ENCODE measurements at regions not wholly inside any gene's neighbourhood (a gene's known extent, or its start where the extent isn't known, plus 50 kb on each side); places are given as distances from the start of the nearest gene placed in this dataset.

- TF ChIP-seq JUN (IDR thresholded peaks at IDR 0.05; ENCODE audit: borderline replicate concordance, insufficient read depth, insufficient read length, low read depth), result no peak
- TF ChIP-seq POLR2A (IDR thresholded peaks at IDR 0.05; ENCODE audit: low read depth, low read length), result no peak
- TF ChIP-seq EZH2 (IDR thresholded peaks at IDR 0.05; ENCODE audit: borderline replicate concordance, low read depth, low read length, severe bottlenecking), result no peak
- intact Hi-C loops (cut with micrococcal nuclease) (no loop called here), dilution Hi-C loops (cut with MboI; ENCODE audit: extremely low pct_ligation_motif_present, low sequenced_read_pairs) (no loop called here)
- Histone ChIP-seq H3K4me1 (ENCODE audit: control insufficient read depth, extremely low read depth, insufficient read depth, low read length) (no peaks in the 10 kb centered on the region), H4K20me1 (replicated peaks; ENCODE audit: control insufficient read depth, extremely low read depth, insufficient read depth, low read length) (no peaks in the 10 kb centered on the region), H3K9me1 (replicated peaks; ENCODE audit: control insufficient read depth, extremely low read depth, insufficient read depth, low read length) (no peaks in the 10 kb centered on the region), H2AFZ (ENCODE audit: low read depth, low read length) (no peak overlapping the region), H3K27me3 (ENCODE audit: control insufficient read depth in 2 of 2, insufficient read depth in 2 of 2, low read length in 2 of 2) (no peaks in the 10 kb centered on the region), H3K79me2 (ENCODE audit: control insufficient read depth, insufficient read depth, low read length) (no peaks in the 10 kb centered on the region), H3K9me3 (replicated peaks; ENCODE audit: control insufficient read depth, insufficient read depth, low read length) (peaks cover 2% of the 10 kb centered on the region), H3K27ac (ENCODE audit: insufficient read depth, low read depth, low read length) (no peak overlapping the region), H3K36me3 (ENCODE audit: control insufficient read depth in 2 of 2, extremely low read depth in 1 of 2, insufficient read depth in 2 of 2, low read length in 2 of 2) (no peaks in the 10 kb centered on the region), H3K4me2 (ENCODE audit: insufficient read depth, low read length) (no peak overlapping the region), H3K9ac (replicated peaks; ENCODE audit: extremely low read depth, insufficient read depth, low read length) (no peak overlapping the region), H3K4me3 (replicated peaks in 1 of 3; ENCODE audit: insufficient read depth in 1 of 3, low read depth in 1 of 3, low read length in 3 of 3) (no peak overlapping the region)
- POLR2A ChIA-PET, result no interaction called here
- FAIRE-seq (no peak), DNase-seq (ENCODE audit: low read depth, low spot score) (no peak)
- CTCF ChIA-PET, result no interaction called here
- BruUV-seq (replicated peaks), result no TSS peak
These were observed 165.2 kb upstream of the MSX2 start for GRCh38 chr5:174559141-174559540.

DNA sequence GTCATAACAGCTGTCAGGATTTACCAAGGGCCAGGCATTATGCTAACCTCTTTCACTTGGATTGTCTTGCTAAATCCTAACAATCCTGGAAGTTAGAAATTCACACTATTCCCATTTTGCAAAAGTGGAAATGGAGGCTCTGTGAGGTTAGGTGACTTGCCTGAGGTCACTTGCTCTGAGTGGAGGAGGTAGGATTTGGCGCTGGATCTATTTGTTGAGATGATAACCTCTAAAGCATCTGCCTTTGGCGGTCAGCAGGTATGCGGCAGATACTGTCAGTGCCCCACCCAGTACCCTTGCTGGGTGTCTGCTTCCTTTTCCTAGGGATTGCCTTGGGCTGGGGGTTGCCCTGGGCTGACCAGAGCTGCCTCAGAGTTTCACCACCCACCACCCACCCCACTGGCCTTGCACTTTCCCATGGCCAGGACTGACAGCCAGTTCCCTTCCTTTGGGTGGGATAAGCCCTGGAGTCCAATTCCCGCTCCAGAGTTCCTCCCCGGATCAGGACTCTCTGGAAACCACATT, 164.8 kb upstream of the MSX2 start:
- H3K4me2 ChIP-seq (ENCODE audit: insufficient read depth, low read length), result no peak overlapping the region
- no peaks in the 10 kb centered on the region for H3K79me2 ChIP-seq (ENCODE audit: control insufficient read depth, insufficient read depth, low read length)
- H3K27me3 ChIP-seq (ENCODE audit: control insufficient read depth in 2 of 2, insufficient read depth in 2 of 2, low read length in 2 of 2), result no peaks in the 10 kb centered on the region
- no peak for TF ChIP-seq CTCF (IDR thresholded peaks at IDR 0.05; ENCODE audit: extremely low read depth in 1 of 2, insufficient read depth in 1 of 2, low read depth in 1 of 2, low read length in 2 of 2)
- dilution Hi-C loops (cut with MboI; ENCODE audit: extremely low pct_ligation_motif_present, low sequenced_read_pairs), result no loop called here
- H3K4me3 ChIP-seq (replicated peaks in 1 of 3; ENCODE audit: insufficient read depth in 1 of 3, low read depth in 1 of 3, low read length in 3 of 3), result no peak overlapping the region
- FAIRE-seq (no peak), DNase-seq (ENCODE audit: low read depth, low spot score) (no peak)
- H3K4me1 ChIP-seq (ENCODE audit: control insufficient read depth, extremely low read depth, insufficient read depth, low read length), result no peaks in the 10 kb centered on the region
- no peaks in the 10 kb centered on the region for H4K20me1 ChIP-seq (replicated peaks; ENCODE audit: control insufficient read depth, extremely low read depth, insufficient read depth, low read length)
- CTCF ChIA-PET, result no interaction called here
- H3K36me3 ChIP-seq (ENCODE audit: control insufficient read depth in 2 of 2, extremely low read depth in 1 of 2, insufficient read depth in 2 of 2, low read length in 2 of 2), result no peaks in the 10 kb centered on the region
- POLR2A ChIA-PET, result no interaction called here
- intact Hi-C loops (cut with micrococcal nuclease), result no loop called here
- H2AFZ ChIP-seq (ENCODE audit: low read depth, low read length), result no peak overlapping the region
- no peak overlapping the region for H3K27ac ChIP-seq (ENCODE audit: insufficient read depth, low read depth, low read length)
- H3K9me1 ChIP-seq (replicated peaks; ENCODE audit: control insufficient read depth, extremely low read depth, insufficient read depth, low read length), result no peaks in the 10 kb centered on the region
- H3K9ac ChIP-seq (replicated peaks; ENCODE audit: extremely low read depth, insufficient read depth, low read length), result no peak overlapping the region
- H3K9me3 ChIP-seq (replicated peaks; ENCODE audit: control insufficient read depth, insufficient read depth, low read length), result peaks cover 2% of the 10 kb centered on the region
- BruUV-seq (replicated peaks), result no TSS peak
